CD14-positive monocyte (primary cell): ENCODE measurements at regions not wholly inside any gene's neighbourhood (a gene's known extent, or its start where the extent isn't known, plus 50 kb on each side); places are given as distances from the start of the nearest gene placed in this dataset.

Experiments
- DNase-seq, 3 donors: peaks; one replicate each; pipeline ENCODE4 v3.0.0-alpha.2; 2011 to 2022
- H2AFZ ChIP-seq: 2 replicates; pipeline ENCODE4 v1.6.0; 2012; ENCODE audit warnings: mild to moderate bottlenecking, low read depth, low read length, inconsistent platforms; ENCODE audit not compliant: insufficient read depth, poor library complexity, severe bottlenecking
- H3K27ac ChIP-seq, 2 donors: 1 replicate in 1 of 2; 2 replicates in 1 of 2; pipeline ENCODE4 v1.5.1; 2012 to 2013; ENCODE audit warnings: low read length in 2 of 2, control low read depth in 1 of 2, inconsistent platforms in 1 of 2, low read depth in 1 of 2, mild to moderate bottlenecking in 1 of 2
- H3K27me3 ChIP-seq, 2 donors: one replicate each; pipeline versions ENCODE4 v1.6.0 to v1.6.1; 2011 to 2013; ENCODE audit warnings: low read length in 2 of 2; ENCODE audit not compliant: control insufficient read depth in 2 of 2, insufficient read depth in 2 of 2
- H3K36me3 ChIP-seq, 2 donors: replicated peaks in 1 of 2; 1 replicate in 1 of 2; 2 replicates in 1 of 2; pipeline versions ENCODE4 v1.5.1 to v1.6.1; 2012 to 2013; ENCODE audit warnings: low read length in 2 of 2, control low read depth in 1 of 2, inconsistent platforms in 1 of 2, mild to moderate bottlenecking in 1 of 2; ENCODE audit not compliant: insufficient read depth in 2 of 2, control insufficient read depth in 1 of 2
- H3K4me1 ChIP-seq, 2 donors: 1 replicate in 1 of 2; 2 replicates in 1 of 2; pipeline versions ENCODE4 v1.5.1 to v1.6.1; 2012 to 2013; ENCODE audit warnings: low read length in 2 of 2, control low read depth in 1 of 2, inconsistent platforms in 1 of 2, mild to moderate bottlenecking in 1 of 2, moderate library complexity in 1 of 2; ENCODE audit not compliant: insufficient read depth in 2 of 2, control insufficient read depth in 1 of 2
- H3K4me2 ChIP-seq: replicated peaks from 2 replicates; pipeline ENCODE3; 2012; ENCODE audit warnings: low read length, moderate library complexity, mild to moderate bottlenecking; ENCODE audit not compliant: poor library complexity, severe bottlenecking; ENCODE audit errors: extremely low read depth
- H3K4me3 ChIP-seq, 3 experiments: fragments of 200-600 bp in 1 of 3; sonication (generic) in 1 of 3; replicated peaks in 1 of 3; 1 replicate in 2 of 3; 2 replicates in 1 of 3; pipeline ENCODE4 v1.5.1; 2011 to 2013; ENCODE audit warnings: low read length in 3 of 3, mild to moderate bottlenecking in 3 of 3, control low read depth in 2 of 3, low read depth in 2 of 3, inconsistent platforms in 1 of 3, moderate library complexity in 1 of 3
- H3K79me2 ChIP-seq: 2 replicates; pipeline ENCODE4 v1.6.0; 2012; ENCODE audit warnings: mild to moderate bottlenecking, control low read depth, inconsistent platforms, low read length, moderate library complexity; ENCODE audit not compliant: insufficient read depth
- H3K9ac ChIP-seq: 2 replicates; pipeline ENCODE4 v1.6.0; 2017; ENCODE audit warnings: low read length, mild to moderate bottlenecking; ENCODE audit not compliant: insufficient read depth, poor library complexity, severe bottlenecking
- H3K9me3 ChIP-seq, 2 donors: replicated peaks in 1 of 2; 1 replicate in 1 of 2; 2 replicates in 1 of 2; pipeline versions ENCODE4 v1.5.1 to v1.6.1; 2012 to 2013; ENCODE audit warnings: low read length in 2 of 2, control low read depth in 1 of 2; ENCODE audit not compliant: control insufficient read depth in 1 of 2, insufficient read depth in 1 of 2
- H4K20me1 ChIP-seq: 2 replicates; pipeline ENCODE4 v1.6.0; 2012; ENCODE audit warnings: mild to moderate bottlenecking, low read length, control low read depth, moderate library complexity; ENCODE audit not compliant: insufficient read depth
- H3K27ac Mint-ChIP-seq, 7 donors: one replicate each; pipeline ENCODE4 v1.8.0; 2020; ENCODE audit warnings: mild to moderate bottlenecking in 7 of 7, mixed read lengths in 7 of 7, moderate library complexity in 6 of 7, inconsistent platforms in 2 of 7
- H3K27me3 Mint-ChIP-seq, 3 donors: one replicate each; pipeline ENCODE4 v1.8.0; 2021 to 2022; ENCODE audit warnings: low read depth in 3 of 3, mild to moderate bottlenecking in 3 of 3, mixed read lengths in 3 of 3, moderate library complexity in 3 of 3, inconsistent platforms in 1 of 3
- H3K36me3 Mint-ChIP-seq, 2 donors: one replicate each; pipeline ENCODE4 v1.8.0; 2020; ENCODE audit warnings: mixed read lengths in 2 of 2, inconsistent platforms in 1 of 2, mild to moderate bottlenecking in 1 of 2
- H3K4me1 Mint-ChIP-seq: one replicate; pipeline ENCODE4 v1.8.0; 2020; ENCODE audit warnings: mild to moderate bottlenecking, mixed read lengths
- H3K4me3 Mint-ChIP-seq, 2 donors: one replicate each; pipeline ENCODE4 v1.8.0; 2020; ENCODE audit warnings: mild to moderate bottlenecking in 2 of 2, mixed read lengths in 2 of 2, moderate library complexity in 1 of 2
- H3K9me3 Mint-ChIP-seq, 7 donors: one replicate each; pipeline ENCODE4 v1.8.0; 2020 to 2022; ENCODE audit warnings: mixed read lengths in 7 of 7, mild to moderate bottlenecking in 6 of 7, moderate library complexity in 6 of 7, inconsistent platforms in 2 of 7
- WGBS: methylation state at CpG from one replicate; pipeline ENCODE4 v1.1.5; 2013; ENCODE audit warnings: missing lambda C conversion rate; ENCODE audit not compliant: insufficient coverage; 5-methylcytosine and 5-hydroxymethylcytosine counted together
- intact Hi-C, 2 donors: fragments of 100-400 bp; cut with micrococcal nuclease; formaldehyde crosslinking; loops; one replicate each; pipeline versions ENCODE4 v1.15.0 to v1.15.1; 2023
- TF ChIP-seq, protein P1 (sequence below): fragments of 200-600 bp; IDR thresholded peaks from one replicate; pipeline ENCODE4 v1.8.0; 2022; ENCODE audit warnings: antibody characterized with exemption, mild to moderate bottlenecking

- Histone ChIP-seq H4K20me1 (no peaks in the 10 kb centered on the region), H3K79me2 (no peaks in the 10 kb centered on the region), H2AFZ (no peak overlapping the region), H3K27me3 (no peaks in the 10 kb centered on the region), H3K9ac (no peak overlapping the region), H3K27ac (no peak overlapping the region), H3K36me3 (no peaks in the 10 kb centered on the region), H3K4me2 (no peak overlapping the region), H3K4me1 (no peaks in the 10 kb centered on the region), H3K4me3 (no peak overlapping the region), H3K9me3 (no peaks in the 10 kb centered on the region)
- peaks cover 0 to 2% (median 0%) of the 10 kb centered on the region in 3 donors for H3K27me3 Mint-ChIP-seq
- H3K4me3 Mint-ChIP-seq = no peak overlapping the region
- H3K4me1 Mint-ChIP-seq = no peaks in the 10 kb centered on the region
- TF ChIP-seq, protein P1, sequence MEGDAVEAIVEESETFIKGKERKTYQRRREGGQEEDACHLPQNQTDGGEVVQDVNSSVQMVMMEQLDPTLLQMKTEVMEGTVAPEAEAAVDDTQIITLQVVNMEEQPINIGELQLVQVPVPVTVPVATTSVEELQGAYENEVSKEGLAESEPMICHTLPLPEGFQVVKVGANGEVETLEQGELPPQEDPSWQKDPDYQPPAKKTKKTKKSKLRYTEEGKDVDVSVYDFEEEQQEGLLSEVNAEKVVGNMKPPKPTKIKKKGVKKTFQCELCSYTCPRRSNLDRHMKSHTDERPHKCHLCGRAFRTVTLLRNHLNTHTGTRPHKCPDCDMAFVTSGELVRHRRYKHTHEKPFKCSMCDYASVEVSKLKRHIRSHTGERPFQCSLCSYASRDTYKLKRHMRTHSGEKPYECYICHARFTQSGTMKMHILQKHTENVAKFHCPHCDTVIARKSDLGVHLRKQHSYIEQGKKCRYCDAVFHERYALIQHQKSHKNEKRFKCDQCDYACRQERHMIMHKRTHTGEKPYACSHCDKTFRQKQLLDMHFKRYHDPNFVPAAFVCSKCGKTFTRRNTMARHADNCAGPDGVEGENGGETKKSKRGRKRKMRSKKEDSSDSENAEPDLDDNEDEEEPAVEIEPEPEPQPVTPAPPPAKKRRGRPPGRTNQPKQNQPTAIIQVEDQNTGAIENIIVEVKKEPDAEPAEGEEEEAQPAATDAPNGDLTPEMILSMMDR = no peak
- no peaks in the 10 kb centered on the region for H3K36me3 Mint-ChIP-seq
- H3K9me3 Mint-ChIP-seq = peaks cover 0 to 5% (median 0%) of the 10 kb centered on the region in 7 donors
- DNase-seq = no peak
- WGBS = 100% methylated on average over 1 of the region's 1 CpG
- H3K27ac Mint-ChIP-seq = no peak overlapping the region
- intact Hi-C loops = no loop called here
Measured at GRCh38 chr3:168414149-168414548, 318.4 kb upstream of the GOLIM4 start.

- TF ChIP-seq, protein P1 = no peak
- no peak overlapping the region for H3K27ac Mint-ChIP-seq
- H3K9me3 ChIP-seq = peaks cover 0 to 3% of the 10 kb centered on the region in 2 donors
Measured at GRCh38 chr3:168407381-168407780, 311.7 kb upstream of the GOLIM4 start.

More at GRCh38 chr3:168407381-168407780, 311.7 kb upstream of the GOLIM4 start:
- Histone ChIP-seq H3K27me3 (no peaks in the 10 kb centered on the region), H3K4me1 (no peaks in the 10 kb centered on the region), H3K27ac (no peak overlapping the region), H2AFZ (no peak overlapping the region), H3K9ac (no peak overlapping the region), H4K20me1 (no peaks in the 10 kb centered on the region), H3K4me2 (no peak overlapping the region), H3K79me2 (no peaks in the 10 kb centered on the region), H3K36me3 (no peaks in the 10 kb centered on the region), H3K4me3 (no peak overlapping the region)
- no peaks in the 10 kb centered on the region for H3K4me1 Mint-ChIP-seq
- H3K9me3 Mint-ChIP-seq = peaks cover 0 to 6% (median 2%) of the 10 kb centered on the region in 7 donors
- no peaks in the 10 kb centered on the region for H3K36me3 Mint-ChIP-seq
- no peak for DNase-seq
- intact Hi-C loops = no loop called here
- H3K4me3 Mint-ChIP-seq = no peak overlapping the region
- H3K27me3 Mint-ChIP-seq = peaks cover 0 to 2% (median 0%) of the 10 kb centered on the region in 3 donors
